ENCODE measurements at regions not wholly inside any gene's neighbourhood (a gene's known extent, or its start where the extent isn't known, plus 50 kb on each side); places are given as distances from the start of the nearest gene placed in this dataset.

DNA sequence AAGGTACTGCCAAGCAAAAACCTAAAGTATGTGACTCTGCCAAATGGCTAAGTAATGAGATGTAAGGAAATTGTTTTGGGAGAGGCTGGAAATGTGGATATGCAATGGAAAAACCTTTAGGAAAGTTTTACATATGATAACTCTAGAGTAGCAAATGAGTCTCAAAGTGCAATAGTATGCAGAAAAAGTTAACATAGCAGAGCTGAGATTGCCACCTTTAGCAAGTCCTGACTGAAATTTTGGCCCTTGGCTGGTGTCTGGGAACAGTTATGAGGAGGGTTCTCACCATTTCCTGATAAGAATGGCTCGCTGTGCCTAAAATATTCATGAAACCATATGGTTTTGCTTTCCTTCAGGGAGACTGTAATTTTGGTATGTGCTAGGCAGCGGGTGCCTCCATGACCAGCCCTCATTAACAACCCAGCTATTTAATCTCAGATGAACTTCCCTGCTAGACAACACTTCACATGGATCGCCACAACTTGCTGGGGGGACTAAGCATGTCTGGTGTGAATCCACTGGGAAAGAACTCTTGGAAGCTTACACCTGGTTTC, 72.3 kb upstream of the ERBB4 start:
- no peak for DNase-seq (ENCODE audit: low read depth)

GRCh38 chr2:212609479-212609878, 70.9 kb upstream of the ERBB4 start:
- no peak for DNase-seq (ENCODE audit: low read depth)

DNA sequence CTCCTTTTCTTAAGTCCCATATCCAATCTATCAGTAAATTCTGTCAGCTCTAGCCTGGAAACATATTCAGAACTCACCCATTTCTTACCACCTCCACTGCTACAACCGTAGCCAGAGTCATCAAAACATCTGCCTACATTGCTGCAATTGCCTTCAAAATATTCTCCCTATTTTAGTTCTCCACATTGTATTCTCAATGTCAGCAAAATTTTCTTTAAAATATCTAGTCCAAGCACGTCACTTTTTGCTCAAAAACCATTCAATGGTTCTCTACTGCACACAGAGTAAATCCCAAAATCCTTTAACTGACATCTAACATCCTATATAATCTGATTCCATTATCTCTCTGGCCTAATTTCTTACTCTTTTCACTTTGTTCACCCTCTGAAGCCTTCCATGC, 68.5 kb upstream of the ERBB4 start:
- no peak for DNase-seq (ENCODE audit: low read depth)

- no peak for DNase-seq (ENCODE audit: low read depth)
Measured at GRCh38 chr2:212606232-212606631, 67.6 kb upstream of the ERBB4 start.

DNA sequence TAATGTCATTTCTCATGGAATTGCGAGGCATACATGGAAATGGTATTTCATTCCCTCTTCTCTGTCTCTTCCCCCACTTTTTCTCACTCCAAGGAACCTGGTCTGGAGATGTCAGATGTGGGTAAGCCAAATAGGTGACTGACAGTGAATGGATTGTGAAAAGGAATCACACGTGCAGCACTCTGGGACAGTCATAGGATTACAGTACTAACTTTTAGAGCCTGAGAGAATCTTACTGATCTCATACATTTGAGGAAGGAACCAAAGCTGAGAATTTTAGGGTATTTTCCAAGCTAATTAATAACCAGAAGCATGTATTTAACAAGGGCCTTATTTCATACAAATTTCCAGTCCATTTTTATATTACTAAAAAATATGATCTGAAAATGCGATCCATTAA, 58.1 kb upstream of the ERBB4 start:
- no peak for DNase-seq (ENCODE audit: low read depth)

GRCh38 chr2:212596276-212596675, 57.7 kb upstream of the ERBB4 start:
- no peak for DNase-seq (ENCODE audit: low read depth)

GRCh38 chr2:212595036-212595654, 56.5 kb upstream of the ERBB4 start:
- no peak for DNase-seq (ENCODE audit: low read depth)

GRCh38 chr2:212592695-212593094, 54.1 kb upstream of the ERBB4 start:
- DNase-seq (ENCODE audit: low read depth), result no peak
